SK-N-SH (cell line): ENCODE measurements at regions not wholly inside any gene's neighbourhood (a gene's known extent, or its start where the extent isn't known, plus 50 kb on each side); places are given as distances from the start of the nearest gene placed in this dataset.

Source experiments
- FOXM1 ChIP-seq: IDR thresholded peaks from 2 replicates; pipeline ENCODE4 v1.4.0; 2012; ENCODE audit warnings: low read depth, mild to moderate bottlenecking
- GATA2 ChIP-seq: sonication (generic); formaldehyde crosslinking; IDR thresholded peaks from 2 replicates; pipeline ENCODE4 v1.5.0; 2020; ENCODE audit warnings: mild to moderate bottlenecking, missing genetic modification reagents
- RAD21 ChIP-seq: IDR thresholded peaks from 2 replicates; pipeline ENCODE4 v1.6.1; 2012; ENCODE audit warnings: mild to moderate bottlenecking, low read length

DNA sequence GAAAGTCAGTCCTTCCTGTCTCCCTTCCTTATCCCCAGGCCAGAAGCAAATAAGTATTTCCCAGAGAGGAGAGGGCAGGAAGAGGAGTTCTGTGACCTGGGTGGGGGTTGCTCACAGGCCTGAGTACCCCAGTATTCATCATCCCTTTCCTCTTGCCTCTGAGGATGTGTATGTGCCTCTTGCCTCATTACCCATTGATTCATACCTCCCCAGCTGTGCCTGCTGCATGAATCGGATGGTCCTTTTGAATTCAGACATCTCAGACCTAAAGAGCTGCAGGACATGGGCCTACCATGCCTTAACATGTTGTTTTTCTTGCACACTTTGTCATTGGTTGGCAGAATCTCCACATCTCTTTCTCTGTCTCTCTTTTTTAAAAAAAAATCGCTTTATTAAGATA, 112.8 kb upstream of the SHB start:
- TF ChIP-seq GATA2 (no peak), FOXM1 (no peak), RAD21 (no peak)
